Keratinocyte (primary cell): ENCODE measurements at regions not wholly inside any gene's neighbourhood (a gene's known extent, or its start where the extent isn't known, plus 50 kb on each side); places are given as distances from the start of the nearest gene placed in this dataset.

Source experiments
- DNase-seq: peaks from one replicate; pipeline ENCODE4 v3.0.0-alpha.2; 2011; ENCODE audit warnings: low read depth, missing footprints, low spot score
- FAIRE-seq: peaks from 2 replicates; lab custom pipeline; 2011; peaks lifted over from hg19 to GRCh38; lab: Jason Lieb, UNC
- H2AFZ ChIP-seq: 2 replicates; pipeline ENCODE4 v1.6.0; 2012; ENCODE audit warnings: low read length, control low read depth, inconsistent platforms; ENCODE audit not compliant: control insufficient read depth
- H3K27ac ChIP-seq: 2 replicates; pipeline ENCODE4 v1.5.1; 2011; ENCODE audit warnings: low read length; ENCODE audit not compliant: control insufficient read depth, insufficient read depth
- H3K27me3 ChIP-seq: 3 replicates; pipeline ENCODE4 v1.6.0; 2011; ENCODE audit warnings: low read length; ENCODE audit not compliant: control insufficient read depth, insufficient read depth; ENCODE audit errors: extremely low read depth
- H3K36me3 ChIP-seq, 2 experiments: 2 replicates in 1 of 2; 3 replicates in 1 of 2; pipeline ENCODE4 v1.5.1; 2011; ENCODE audit warnings: low read length in 2 of 2, mild to moderate bottlenecking in 1 of 2; ENCODE audit not compliant: control insufficient read depth in 2 of 2, insufficient read depth in 2 of 2; ENCODE audit errors: extremely low read depth in 1 of 2
- H3K4me1 ChIP-seq: 3 replicates; pipeline ENCODE4 v1.5.1; 2011; ENCODE audit warnings: low read length; ENCODE audit not compliant: control insufficient read depth, insufficient read depth; ENCODE audit errors: extremely low read depth
- H3K4me2 ChIP-seq: 3 replicates; pipeline ENCODE4 v1.6.0; 2011; ENCODE audit warnings: low read depth, low read length; ENCODE audit not compliant: control insufficient read depth, insufficient read depth; ENCODE audit errors: extremely low read depth
- H3K4me3 ChIP-seq, 3 experiments: fragments of 200-600 bp in 1 of 3; sonication (generic) in 1 of 3; 2 replicates in 2 of 3; 3 replicates in 1 of 3; pipeline ENCODE4 v1.5.1; 2011 to 2016; ENCODE audit warnings: low read length in 3 of 3, mild to moderate bottlenecking in 3 of 3, control low read depth in 2 of 3, inconsistent platforms in 1 of 3, low read depth in 1 of 3, mixed read lengths in 1 of 3, mixed run types in 1 of 3, moderate library complexity in 1 of 3; ENCODE audit not compliant: control insufficient read depth in 2 of 3, insufficient read depth in 2 of 3; ENCODE audit errors: extremely low read depth in 1 of 3
- H3K79me2 ChIP-seq: 2 replicates; pipeline ENCODE4 v1.6.0; 2012; ENCODE audit warnings: low read length; ENCODE audit not compliant: control insufficient read depth, insufficient read depth
- H3K9ac ChIP-seq: 3 replicates; pipeline ENCODE4 v1.6.0; 2011; ENCODE audit warnings: low read length; ENCODE audit not compliant: control insufficient read depth, insufficient read depth; ENCODE audit errors: extremely low read depth
- H3K9me1 ChIP-seq: 3 replicates; pipeline ENCODE4 v1.6.0; 2011; ENCODE audit warnings: low read length; ENCODE audit not compliant: control insufficient read depth, insufficient read depth; ENCODE audit errors: extremely low read depth
- H3K9me3 ChIP-seq: 2 replicates; pipeline ENCODE4 v1.5.1; 2012; ENCODE audit warnings: low read depth, low read length; ENCODE audit not compliant: control insufficient read depth
- H4K20me1 ChIP-seq: 3 replicates; pipeline ENCODE4 v1.6.0; 2011; ENCODE audit warnings: low read length; ENCODE audit not compliant: control insufficient read depth, insufficient read depth; ENCODE audit errors: extremely low read depth
- CTCF ChIP-seq, 3 experiments: IDR thresholded peaks in 1 of 3; conservative IDR thresholded peaks in 1 of 3; optimal IDR thresholded peaks in 1 of 3; 2 replicates in 2 of 3; 3 replicates in 1 of 3; pipeline versions ENCODE3 to v1.5.1; 2011; ENCODE audit warnings: low read length in 3 of 3, mild to moderate bottlenecking in 3 of 3, moderate library complexity in 2 of 3, control low read depth in 1 of 3, inconsistent platforms in 1 of 3; ENCODE audit not compliant: insufficient read depth in 2 of 3; ENCODE audit errors: extremely low read depth in 1 of 3
- EZH2 ChIP-seq: IDR thresholded peaks from one replicate; pipeline ENCODE4 v1.6.1; 2012; ENCODE audit warnings: inconsistent platforms, mild to moderate bottlenecking, low read length, moderate library complexity
- dilution Hi-C: fragments of 300-500 bp; cut with MboI; formaldehyde crosslinking; loops from one replicate; pipeline ENCODE4 v1.7.0; 2020; ENCODE audit warnings: low sequenced_read_pairs; ENCODE audit not compliant: extremely low pct_ligation_motif_present

DNA sequence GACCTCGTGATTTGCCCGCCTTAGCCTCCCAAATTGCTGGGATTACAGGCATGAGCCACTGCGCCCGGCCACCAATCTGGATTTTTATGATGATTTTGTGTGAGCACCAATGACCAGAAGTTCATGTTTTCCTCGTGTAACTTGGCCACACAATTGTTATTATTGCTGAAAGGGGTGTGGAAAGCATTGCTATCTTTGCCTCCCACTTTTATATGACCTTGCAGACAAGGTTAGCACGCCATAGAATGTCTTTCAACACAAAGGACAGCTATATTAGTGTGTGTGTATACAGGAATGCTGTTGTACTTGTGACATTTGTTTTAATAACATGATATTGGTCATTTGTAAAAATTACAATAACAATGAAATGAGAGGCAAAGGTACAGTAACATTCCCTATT is 155.0 kb upstream of the ERCC6L2 start:
- Histone ChIP-seq H3K9me1 (no peaks in the 10 kb centered on the region), H3K4me3 (no peak overlapping the region), H3K36me3 (no peaks in the 10 kb centered on the region), H3K4me1 (no peaks in the 10 kb centered on the region), H3K79me2 (no peaks in the 10 kb centered on the region), H3K9me3 (no peaks in the 10 kb centered on the region), H3K27ac (no peak overlapping the region), H2AFZ (no peak overlapping the region), H4K20me1 (no peaks in the 10 kb centered on the region), H3K9ac (no peak overlapping the region), H3K27me3 (no peaks in the 10 kb centered on the region), H3K4me2 (no peak overlapping the region)
- FAIRE-seq (no peak), DNase-seq (no peak)
- TF ChIP-seq CTCF (optimal IDR thresholded peaks at IDR 0.05 in 1 of 3, IDR thresholded peaks at IDR 0.05 in 1 of 3, conservative IDR thresholded peaks at IDR 0.05 in 1 of 3; ENCODE audit: extremely low read depth in 1 of 3, insufficient read depth in 2 of 3, low read length in 3 of 3) (no peak), EZH2 (no peak)
- dilution Hi-C loops: no loop called here

GRCh38 chr9:95719354-95719753 is 156.1 kb upstream of the ERCC6L2 start:
- H3K9ac ChIP-seq: no peak overlapping the region
- H3K36me3 ChIP-seq: no peaks in the 10 kb centered on the region
- H3K4me1 ChIP-seq: no peaks in the 10 kb centered on the region
- H3K9me3 ChIP-seq: no peaks in the 10 kb centered on the region
- no peaks in the 10 kb centered on the region for H3K27me3 ChIP-seq
- no peaks in the 10 kb centered on the region for H3K79me2 ChIP-seq
- H3K27ac ChIP-seq: no peak overlapping the region
- TF ChIP-seq EZH2 (no peak), CTCF (optimal IDR thresholded peaks at IDR 0.05 in 1 of 3, IDR thresholded peaks at IDR 0.05 in 1 of 3, conservative IDR thresholded peaks at IDR 0.05 in 1 of 3; ENCODE audit: extremely low read depth in 1 of 3, insufficient read depth in 2 of 3, low read length in 3 of 3) (no peak)
- H2AFZ ChIP-seq: no peak overlapping the region
- dilution Hi-C loops: no loop called here
- no peak overlapping the region for H3K4me3 ChIP-seq
- H4K20me1 ChIP-seq: no peaks in the 10 kb centered on the region
- no peaks in the 10 kb centered on the region for H3K9me1 ChIP-seq
- H3K4me2 ChIP-seq: no peak overlapping the region
- FAIRE-seq: no peak
- no peak for DNase-seq
